HG03521 (cell line): ENCODE measurements at regions not wholly inside any gene's neighbourhood (a gene's known extent, or its start where the extent isn't known, plus 50 kb on each side); places are given as distances from the start of the nearest gene placed in this dataset.
"Not testable (repeated sequence)": the region's sequence is repeated elsewhere in the genome, so short reads cannot be mapped to it uniquely, and the experiment has no call there.

ENCODE experiments used
- ATAC-seq: cut with Tn5 transposase; IDR thresholded peaks from one replicate; pipeline ENCODE4 v1.9.1; 2021; ENCODE audit warnings: mild to moderate bottlenecking, moderate library complexity; ENCODE audit not compliant: unreplicated experiment

DNA sequence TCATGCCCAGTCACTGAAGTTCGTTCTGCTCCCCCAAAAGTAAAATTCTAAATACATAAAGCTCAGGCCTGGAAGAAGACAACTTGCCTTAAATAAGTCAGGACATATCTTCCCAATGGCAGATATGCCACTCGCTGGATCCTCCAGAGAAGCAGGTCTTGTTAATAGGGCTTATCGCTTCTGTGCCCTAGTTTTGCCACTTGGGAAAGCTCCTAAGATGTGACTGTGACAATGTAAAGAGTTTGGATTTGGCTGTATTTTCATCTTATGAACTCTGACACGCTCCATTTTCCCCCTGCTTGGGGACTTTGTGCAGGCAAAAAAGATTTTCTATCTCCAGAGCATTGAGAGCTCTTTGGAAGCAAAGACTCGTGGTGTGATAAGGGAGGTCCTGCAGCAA is 279.9 kb downstream of the WDR11 start:
- ATAC-seq = no peak

DNA sequence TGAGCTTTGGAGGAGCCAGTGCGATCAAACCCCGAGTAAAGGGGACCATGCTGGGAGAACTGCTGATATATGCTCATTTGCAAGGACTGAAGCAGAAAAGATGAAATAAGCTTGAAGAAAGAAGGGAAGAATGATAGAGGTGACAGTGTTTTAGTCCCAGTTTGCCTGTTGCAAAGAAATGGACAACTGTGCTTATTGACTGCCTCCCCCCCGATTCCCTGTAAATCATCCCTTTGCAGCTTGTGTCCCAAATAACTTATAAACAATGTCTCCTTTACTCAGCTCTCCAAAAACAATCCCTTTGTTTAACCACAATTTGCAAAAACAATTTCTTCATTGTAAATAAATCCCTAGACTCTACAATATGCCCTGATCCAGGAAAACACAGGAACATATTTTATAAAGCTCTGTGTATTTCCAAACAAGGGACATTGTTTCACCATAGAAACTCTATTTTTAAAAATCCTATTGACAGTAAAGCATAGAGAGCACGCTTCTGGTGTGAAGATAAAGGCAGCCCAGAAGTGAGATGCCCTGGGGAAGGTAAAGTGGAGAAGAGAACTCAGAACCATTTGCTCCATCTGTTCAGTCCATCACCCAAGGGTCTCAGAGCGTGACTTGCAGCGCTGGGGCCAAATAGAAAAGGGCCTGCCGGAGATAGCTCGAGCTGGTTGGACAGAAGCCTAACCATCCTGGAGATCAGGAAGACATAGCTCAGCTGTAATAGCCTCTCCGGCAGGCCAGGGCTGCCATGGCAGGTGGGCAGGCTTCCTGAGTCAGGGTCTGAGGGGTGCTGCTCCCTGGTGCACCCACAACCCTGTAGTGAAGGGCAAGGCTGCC is 280.5 kb downstream of the WDR11 start:
- ATAC-seq = no peak

GRCh38 chr10:121132273-121132672 is 281.1 kb downstream of the WDR11 start:
- ATAC-seq = no peak

DNA sequence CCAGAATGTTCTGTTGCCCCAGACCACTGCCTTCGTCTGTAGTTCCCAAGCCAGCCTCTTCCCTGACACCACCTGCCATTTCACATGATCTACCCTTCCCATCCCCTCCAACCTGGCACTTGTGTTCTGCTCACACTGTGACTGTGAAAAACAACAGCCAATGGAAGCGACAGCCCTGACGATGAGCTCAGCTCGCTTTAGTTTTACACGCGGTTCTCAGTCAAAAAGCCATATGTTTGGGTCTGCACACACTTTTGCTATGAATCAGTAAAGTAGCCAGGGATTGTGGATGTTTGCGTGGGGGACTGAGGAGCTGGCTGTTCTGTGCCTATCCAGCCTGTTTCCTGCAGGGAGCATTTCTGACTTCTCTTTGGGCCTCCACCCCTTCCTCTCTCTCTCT is 282.7 kb downstream of the WDR11 start:
- no peak for ATAC-seq

GRCh38 chr10:121134711-121135110 is 283.5 kb downstream of the WDR11 start:
- ATAC-seq = no peak

DNA sequence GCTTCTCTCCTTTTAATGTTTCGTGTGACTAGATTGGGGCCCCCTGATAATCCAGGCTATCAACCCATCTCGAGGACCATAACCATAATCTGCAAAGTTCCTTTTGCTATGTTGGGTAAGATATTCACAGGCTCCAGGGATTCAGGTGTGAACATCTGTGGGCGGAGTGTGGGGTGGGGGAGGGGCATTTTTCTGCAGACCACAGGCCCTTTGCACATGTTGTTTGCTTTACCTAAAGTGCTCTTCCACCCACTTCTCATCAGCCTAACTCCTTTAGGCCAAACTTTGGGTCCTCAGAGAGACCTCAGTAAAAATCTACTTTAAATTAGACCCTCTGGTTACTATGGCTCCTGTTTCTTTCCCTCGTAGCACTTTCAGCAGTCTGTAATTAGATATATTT is 284.4 kb downstream of the WDR11 start:
- ATAC-seq = no peak

DNA sequence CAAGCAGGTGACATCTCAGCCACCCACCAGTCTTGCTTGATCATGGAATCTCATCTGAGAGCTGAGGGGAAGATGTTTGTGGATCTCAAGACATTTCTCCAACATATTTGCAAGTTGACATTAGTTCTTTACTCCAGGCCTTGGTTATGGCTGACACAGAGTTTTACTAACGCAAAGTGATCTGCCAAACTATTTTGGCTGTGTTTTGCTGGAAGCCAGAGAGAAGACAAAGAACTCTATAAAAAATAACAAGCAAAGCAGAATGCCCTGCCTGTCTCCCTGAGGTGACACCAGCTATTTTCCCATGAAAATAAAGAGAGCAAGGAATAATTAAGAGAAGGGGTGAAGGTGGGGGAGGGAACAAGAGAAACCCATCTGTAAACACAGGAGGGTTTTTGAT is 286.4 kb downstream of the WDR11 start:
- ATAC-seq = no peak

- no peak for ATAC-seq
Measured at GRCh38 chr10:121138112-121138860, 287.1 kb downstream of the WDR11 start.

DNA sequence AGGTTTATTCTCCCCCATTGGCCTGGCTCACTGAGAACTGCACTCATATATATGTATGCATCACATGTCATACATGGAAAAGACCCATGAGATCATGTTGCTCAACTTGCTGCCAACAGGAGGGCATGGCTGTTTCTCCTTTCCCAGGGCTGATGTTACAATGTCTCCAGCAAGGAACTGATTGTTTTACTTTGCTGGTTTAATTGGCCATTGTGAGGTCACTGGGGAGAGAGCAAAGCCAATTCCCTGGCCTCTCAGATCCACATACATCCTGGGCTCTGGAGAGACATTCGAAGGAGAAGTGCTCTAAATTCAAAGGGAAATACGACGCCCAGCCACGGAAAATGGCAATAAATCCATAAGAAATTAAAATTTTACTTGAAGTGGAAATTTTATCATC is 287.8 kb downstream of the WDR11 start:
- no peak for ATAC-seq

DNA sequence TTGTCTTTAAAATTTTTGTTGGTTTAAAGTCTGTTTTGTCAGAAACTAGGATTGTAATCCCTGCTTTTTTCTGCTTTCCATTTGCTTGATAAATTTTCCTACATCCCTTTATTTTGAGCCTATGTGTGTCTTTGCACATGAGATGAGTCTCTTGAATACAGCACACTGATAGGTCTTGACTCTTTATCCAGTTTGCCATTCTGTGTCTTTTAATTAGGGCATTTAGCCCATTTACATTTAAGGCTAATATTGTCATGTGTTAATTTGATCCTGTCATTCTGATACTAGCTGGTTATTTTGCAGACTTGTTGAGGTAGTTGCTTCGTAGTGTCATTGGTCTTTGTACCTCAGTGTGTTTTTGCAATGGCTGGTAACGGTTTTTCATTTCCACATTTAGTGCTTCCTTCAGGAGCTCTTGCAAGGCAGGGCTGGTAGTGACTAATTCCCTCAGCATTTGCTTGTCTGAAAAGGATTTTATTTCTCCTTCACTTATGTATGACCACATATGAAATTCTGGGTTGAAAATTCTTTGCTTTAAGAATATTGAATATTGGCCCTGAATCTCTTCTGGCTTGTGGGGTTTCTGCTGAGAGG is 294.7 kb downstream of the WDR11 start:
- not testable (repeated sequence) for ATAC-seq

DNA sequence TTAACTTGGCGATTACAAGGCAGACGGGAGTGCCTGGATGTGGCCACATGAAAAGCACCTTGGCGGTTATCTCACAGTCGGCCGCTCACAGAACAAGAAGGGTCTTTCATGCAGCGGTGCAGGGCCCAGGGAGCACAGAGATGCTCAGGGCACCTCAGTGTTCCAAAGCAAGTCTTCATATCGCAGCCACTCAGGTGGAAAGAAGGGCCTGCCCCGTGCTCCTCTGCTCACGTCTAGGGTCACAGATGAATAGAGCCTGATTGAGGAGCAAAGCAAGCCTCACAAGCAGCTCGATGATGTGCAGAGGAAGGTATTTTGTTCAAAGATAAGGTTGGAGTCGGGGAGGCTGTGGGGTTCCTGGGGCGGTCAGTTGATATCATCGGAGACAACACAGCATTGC is 297.8 kb downstream of the WDR11 start:
- ATAC-seq = no peak

- ATAC-seq = no peak
Measured at GRCh38 chr10:121152033-121152432, 300.9 kb downstream of the WDR11 start.

DNA sequence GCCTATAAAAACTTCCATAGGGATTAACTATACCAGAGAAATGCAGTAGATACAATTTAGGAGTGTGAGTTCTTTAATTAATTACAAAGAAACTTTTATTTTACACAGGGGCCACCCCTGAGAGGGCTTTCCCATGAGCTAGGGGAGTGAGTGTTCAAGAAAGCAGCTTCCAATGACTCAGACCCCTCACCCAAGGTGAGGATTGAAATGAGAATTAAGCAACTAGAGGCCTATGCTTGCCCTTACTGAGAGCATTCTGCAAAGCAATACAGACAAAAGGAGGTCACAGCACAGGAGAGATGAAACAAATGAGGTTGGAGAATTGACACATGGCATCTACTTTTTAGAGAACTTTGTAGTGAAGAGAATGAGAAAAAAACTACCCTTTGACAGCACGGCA is 301.8 kb downstream of the WDR11 start:
- ATAC-seq = no peak

GRCh38 chr10:121154310-121154709 is 303.1 kb downstream of the WDR11 start:
- ATAC-seq = no peak

GRCh38 chr10:121154846-121155245 is 303.7 kb downstream of the WDR11 start:
- ATAC-seq = no peak

DNA sequence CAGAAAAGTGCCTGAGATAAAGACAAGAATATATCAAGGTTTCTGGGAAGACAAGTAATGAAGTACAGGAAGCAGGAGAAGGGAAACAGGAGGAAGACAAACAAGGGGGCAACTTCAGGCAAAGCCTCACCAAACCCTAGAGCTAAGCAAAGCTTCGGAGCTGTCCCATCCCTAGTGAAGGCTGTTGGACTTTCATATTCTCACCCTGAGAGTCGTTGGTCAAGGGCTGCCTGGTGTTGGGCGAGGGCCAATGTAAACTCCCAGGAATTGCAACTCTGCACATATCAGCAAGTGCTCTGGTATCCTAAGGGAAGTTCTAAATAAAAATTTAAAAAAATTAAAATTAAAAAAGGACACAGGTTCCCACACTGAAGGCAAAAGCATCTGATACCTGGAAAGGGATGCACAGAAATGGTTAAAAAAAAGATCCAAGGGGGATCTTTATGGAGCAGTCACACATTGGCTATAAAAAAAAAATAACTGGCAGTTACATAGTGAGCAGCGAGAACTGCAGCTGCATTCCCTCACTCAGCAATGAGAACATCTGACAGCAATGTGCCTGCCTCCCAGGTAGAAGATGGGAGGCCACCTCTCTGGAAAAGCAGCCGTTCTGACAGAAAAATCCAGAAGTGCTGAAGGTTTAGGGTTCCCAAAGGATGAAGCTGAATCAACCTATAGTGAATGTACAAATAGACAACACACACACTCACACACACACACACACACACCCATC is 304.7 kb downstream of the WDR11 start:
- ATAC-seq = no peak

DNA sequence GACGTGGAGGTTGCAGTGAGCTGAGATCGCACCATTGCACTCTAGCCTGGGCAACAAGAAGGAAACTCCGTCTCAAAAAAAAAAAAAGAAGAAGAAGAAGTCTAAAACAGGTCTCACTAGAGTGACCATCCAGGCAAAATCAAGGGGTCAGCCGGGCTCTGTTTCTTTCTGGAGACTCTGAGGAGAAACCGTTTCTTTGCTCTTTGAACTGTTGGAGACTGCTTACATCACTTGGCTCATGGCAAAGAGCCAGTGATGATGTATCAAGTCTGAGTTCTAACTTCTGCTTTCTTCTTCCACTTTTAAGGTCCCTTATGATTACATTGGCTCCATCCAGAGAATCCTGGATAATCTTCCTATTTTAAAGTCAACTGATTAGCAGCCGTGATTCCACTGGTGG is 306.8 kb downstream of the WDR11 start:
- ATAC-seq = no peak

GRCh38 chr10:121158988-121159579 is 307.9 kb downstream of the WDR11 start:
- ATAC-seq = no peak

GRCh38 chr10:121159670-121160069 is 308.5 kb downstream of the WDR11 start:
- ATAC-seq = no peak

GRCh38 chr10:121165276-121165675 is 314.1 kb downstream of the WDR11 start:
- no peak for ATAC-seq
